Fibroblast of skin of back (primary cell): ENCODE measurements at regions not wholly inside any gene's neighbourhood (a gene's known extent, or its start where the extent isn't known, plus 50 kb on each side); places are given as distances from the start of the nearest gene placed in this dataset.
"Not testable (repeated sequence)": the region's sequence is repeated elsewhere in the genome, so short reads cannot be mapped to it uniquely, and the experiment has no call there.

ENCODE experiments used
- DNase-seq: peaks from one replicate; pipeline ENCODE4 v3.0.0-alpha.2; 2013

DNA sequence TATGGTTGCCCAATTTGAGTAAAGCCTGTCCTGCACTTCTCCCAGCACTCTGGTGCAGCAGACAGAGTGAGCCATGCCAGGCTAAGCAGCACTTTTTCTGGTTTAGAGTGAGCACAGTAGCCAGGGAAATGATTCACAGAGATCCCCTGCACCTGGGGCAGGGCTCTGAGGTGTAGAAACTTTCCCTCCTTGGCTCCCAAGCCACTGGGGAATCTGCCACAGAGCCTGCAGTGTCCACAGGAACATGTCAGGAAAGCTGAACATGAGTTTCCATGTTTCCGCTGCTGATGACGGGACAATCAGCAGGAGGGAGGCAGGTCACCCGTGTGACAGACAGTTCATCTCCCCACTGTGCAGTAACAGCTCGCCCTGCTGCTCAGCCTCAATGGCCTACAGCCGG, 429.9 kb upstream of the B3GAT1 start:
- DNase-seq, result no peak

DNA sequence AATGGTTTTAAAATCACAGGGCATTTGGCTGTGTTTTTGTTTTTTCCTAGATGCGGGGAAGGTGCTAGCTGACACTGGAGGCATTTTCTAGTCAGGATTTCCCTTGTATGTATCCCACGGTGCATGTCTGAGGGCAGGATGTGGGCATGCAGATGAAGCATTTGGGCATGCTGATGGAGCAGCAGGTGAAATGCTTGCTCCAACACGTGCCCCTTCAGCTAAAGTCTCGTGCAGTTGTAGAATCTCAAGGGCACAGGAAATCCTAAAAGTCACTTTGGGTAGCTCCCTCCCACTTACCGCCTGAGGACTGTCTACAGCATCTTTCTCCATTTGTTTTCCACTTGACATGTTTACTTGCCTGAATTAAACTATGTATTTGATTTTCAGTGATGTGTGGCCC, 429.4 kb upstream of the B3GAT1 start:
- no peak for DNase-seq

DNA sequence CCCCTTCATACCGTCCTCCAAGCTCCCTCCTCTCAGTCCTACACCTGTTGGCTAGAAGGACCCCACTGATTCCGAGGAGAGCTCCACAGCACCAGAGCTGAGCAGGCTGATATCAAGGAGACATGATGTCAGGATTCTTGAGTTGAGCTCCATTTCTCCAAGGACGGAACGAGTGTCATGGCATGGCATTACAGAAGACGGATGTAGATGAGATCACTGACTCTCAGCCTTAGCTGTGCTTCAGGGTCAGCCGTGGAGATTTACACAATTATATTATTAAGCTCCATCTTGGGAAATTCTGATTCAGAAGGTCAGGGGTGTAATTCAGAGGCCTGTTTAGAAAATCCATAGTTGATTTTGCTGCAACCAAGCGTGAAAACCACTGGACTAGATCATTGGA, 428.9 kb upstream of the B3GAT1 start:
- no peak for DNase-seq

DNA sequence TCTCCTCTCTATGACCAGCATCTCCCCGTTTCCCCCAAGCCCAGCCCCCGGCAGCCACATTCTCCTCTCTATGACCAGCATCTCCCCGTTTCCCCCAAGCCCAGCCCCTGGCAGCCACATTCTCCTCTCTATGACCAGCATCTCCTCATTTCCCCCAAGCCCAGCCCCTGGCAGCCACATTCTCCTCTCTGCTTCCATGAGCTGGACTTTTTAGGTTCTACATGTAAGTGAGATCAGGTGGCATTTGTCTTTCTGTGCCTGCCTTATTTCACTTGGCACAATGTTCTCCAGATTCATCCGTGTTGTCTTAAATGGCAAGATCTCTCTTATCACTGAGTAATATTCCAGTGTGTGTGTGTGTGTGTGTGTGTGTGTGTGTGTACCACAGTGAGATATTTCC, 428.1 kb upstream of the B3GAT1 start:
- not testable (repeated sequence) for DNase-seq

DNA sequence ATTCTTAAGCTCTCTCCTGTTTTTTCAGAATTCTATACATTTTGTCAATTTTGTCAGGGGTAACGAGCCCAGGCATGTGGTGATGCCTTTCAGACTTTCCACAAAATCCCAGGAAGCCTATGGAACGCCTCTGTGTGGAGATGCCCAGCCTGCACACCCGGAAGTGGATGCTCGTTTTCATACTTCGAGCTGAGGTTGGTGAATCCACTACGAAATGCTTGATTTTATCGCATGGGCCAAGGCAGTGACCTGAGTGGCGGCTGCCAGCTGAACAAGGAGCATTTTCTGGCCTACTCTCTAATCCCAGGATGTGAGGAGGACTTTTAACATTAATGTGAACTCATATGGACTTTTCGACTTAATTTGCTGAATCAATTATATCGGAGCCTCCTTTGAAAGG, 426.7 kb upstream of the B3GAT1 start:
- DNase-seq, result no peak

DNA sequence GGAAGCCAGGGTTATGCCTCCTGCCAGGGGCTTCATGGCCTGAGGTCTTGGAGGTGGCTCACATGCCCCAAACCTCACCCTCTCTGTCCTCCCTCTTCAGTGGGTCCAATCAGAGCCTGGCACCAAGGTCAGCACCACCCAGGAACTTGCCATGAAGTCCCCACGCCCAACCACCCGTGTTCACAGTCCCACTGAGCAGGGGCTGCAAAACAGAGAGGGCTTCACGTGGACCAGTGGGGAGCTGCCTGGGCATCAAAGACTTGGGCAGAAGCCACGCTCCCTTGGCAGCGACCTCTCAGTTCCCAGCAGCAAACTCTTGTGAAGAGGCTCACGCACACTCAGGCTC, 425.8 kb upstream of the B3GAT1 start:
- DNase-seq, result no peak

DNA sequence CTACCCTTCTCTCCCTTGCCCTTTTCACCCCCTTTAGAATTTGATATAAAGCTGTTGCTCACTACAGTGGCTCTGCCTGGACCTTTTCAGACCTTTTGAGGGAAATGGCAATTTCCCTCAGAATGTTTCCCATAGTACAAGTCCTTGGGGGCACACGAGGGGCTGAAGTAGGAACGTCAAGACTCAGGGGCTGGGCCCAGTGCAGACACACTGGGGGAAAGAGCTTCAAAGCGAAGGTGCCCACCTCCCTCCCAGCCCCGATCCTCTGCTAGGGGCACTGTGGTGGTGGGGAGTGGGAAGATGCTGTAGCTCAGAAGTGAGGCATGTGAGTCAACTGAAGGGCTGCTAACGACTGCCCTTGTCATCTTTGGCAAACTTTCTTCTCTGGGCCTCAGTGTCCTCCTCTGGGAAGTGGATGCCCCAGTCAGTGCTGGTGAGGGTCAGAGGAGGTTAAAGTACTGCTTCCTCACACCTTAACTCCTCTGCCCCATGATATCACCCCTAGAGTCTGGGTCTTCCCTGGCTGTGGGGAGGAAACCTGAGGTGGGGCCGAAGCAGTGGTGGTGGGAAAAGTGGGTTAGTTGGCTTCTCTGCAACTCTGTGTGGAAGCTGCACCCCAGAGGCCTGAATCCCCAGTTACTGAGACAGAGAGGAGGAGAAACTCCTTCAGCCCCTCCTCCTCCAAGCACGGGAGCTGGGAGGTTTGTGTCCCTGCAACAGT, 425.3 kb upstream of the B3GAT1 start:
- DNase-seq, result no peak

DNA sequence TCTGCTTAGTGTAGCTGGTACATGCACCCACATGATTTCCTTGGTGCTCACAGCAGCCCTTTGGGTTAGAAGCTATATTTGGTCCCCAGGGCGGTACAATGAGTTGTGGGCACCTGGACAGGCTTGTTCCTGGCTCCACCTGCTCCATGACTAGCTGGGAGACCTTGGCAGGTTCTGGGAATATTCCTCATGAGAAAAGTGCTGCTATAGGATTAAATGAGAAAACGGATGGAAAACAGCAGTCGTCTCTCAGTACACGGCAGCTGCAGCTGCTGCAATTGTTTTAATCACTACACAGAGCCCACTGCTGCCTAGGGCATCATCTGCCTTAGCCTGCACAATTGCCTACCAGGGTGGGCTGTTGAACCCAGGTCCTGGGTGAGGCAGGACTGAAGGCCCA, 424.5 kb upstream of the B3GAT1 start:
- no peak for DNase-seq

DNA sequence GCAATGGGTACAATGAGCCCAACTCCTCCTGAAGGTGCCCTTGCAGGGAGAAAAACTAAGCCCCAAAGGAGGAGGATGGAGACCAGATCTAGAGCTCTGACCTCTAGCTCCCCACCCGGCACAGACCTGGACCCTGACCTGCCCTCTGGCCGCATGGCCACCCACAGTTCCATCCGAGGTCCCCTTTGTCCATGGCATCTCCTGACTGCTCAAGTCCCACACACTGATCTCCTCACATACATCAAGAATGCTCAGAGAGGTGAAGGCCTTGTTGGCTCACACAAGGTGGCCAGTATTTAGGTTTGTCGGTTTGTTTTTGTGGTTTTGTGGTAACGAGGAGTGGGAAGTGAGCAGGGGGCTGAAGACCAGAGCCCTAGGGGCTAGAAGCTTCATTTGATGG, 423.5 kb upstream of the B3GAT1 start:
- DNase-seq, result no peak

DNA sequence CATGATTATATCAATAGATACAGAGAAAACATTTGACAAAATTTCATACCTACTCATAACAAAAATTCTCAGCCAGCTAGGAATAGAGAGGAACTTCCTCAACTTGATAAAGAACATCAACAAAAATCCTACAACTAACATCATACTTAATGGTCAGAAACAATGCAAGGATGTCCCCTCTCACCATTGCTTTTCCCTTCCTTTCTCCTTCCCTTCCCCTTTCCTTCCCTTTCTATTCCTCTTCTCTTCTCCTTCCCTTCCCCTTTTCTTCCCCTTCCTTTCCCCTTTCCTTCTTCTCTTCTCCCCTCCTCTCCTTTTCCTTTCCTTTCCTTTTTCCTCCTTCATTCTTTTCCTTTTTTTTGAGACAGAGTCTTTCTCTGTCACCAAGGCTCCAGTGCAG, 418.3 kb upstream of the B3GAT1 start:
- no peak for DNase-seq

DNA sequence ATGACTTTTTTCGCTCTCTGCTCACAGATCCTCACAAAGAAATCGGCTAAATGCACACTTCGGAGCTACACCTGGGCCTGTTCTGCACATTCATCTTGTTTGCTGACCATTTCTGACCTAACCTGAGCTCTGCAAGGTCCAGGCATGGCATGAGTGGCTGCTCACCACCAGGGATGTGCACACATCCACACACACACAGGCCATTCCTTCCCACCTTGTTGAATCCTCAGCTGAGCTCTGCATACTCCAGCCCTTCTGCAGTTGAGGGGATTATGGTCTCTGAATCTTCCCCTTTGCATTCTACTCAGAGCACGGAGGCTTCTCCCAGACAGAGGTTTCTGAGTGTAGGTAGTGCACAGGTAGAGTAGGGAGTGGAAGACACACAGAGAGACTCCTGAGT, 411.9 kb upstream of the B3GAT1 start:
- DNase-seq, result no peak

DNA sequence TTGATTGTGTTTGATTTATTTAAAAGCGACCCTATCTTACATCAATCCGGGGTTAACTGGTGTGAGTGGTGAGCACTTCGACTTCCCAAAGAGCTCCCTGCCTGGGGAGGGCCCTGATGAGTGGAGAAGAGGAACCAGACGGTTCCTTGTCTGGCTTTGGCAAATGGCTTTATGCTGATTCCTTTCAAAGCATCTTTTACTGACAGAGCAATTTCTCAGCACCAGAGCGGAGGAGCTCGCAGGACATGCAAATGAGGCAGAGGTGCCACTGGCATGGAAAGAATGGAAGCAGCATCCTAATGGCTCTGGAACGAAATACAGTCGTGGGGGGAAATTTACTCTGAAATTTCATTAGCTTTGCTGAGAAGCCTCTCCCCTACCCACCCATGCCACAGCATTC, 410.9 kb upstream of the B3GAT1 start:
- no peak for DNase-seq

DNA sequence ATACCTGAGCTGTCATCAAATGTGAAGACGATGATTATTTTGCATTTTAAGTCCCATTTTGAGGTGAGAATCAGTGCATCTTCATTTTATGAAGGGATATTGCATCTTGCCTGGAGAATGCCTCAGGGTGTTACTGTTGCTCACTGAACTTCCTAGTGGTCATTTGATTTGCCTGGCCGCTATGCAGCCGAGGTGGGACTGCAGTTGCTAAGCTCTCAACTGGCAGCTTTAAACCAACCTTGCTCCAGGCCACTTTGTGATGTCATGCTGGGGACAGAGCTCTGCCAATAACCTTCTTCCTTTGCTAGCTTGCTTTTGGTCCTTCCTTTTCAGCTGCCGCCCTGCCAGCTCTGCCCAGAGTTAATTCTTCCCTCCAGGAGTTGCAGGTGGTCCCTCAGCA, 409.4 kb upstream of the B3GAT1 start:
- DNase-seq, result no peak

DNA sequence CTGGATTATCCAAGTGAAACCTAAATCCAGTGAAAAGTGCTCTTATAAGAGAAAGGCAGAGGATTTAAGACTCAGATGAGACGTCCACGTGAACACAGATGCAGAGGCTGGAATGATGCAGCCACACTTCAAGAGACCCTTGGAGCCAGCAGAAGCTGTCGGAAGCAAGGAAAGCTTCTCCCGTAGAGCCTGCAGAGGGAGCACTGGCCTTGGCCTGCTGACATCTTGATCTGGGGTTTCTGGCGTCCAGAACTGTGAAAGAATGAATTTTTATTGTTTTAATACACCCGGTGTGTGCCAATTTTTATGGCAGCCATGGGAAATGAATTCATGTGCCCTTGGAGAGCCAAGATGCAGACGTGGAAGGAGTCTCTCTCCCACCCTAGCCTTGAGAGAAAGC, 407.0 kb upstream of the B3GAT1 start:
- DNase-seq, result no peak

DNA sequence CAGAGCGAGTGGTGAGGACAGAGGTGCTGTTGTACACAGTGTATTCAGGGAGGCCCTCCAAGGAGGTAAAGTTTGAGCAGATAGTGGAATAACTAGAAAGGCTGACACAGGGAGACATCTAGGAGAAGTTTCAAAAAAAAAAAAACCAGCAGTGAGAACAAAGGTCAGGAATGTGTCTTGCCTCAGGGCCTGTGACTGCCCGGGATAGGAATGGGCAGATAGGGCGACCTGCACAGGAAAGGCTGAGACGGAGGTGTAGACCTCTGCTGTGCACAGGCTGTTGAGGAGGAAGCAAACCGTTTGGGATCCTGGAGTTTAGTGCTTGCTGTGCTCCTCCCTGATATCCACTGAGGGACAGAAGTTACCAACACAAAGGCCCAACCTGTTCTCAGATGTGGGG, 406.5 kb upstream of the B3GAT1 start:
- no peak for DNase-seq

DNA sequence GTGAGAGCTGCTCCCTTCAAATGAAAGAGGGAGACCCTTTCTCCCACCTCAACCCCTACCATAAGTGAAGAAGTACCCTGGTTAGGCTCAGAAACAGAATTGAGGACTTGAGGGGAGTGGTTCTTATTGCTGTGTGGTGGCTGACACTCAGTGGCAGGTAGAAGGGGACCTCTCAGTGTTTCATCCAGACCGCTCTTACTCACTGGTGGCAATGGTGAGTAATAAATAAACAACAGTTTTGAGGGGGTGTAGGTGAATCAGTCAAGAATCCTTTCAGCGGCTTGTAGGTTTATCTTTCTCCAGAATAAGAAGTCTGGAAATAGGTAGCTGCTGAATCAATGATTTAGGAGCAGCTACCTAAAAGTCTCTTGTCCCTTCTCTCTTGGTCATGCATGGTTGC, 403.4 kb upstream of the B3GAT1 start:
- no peak for DNase-seq

DNA sequence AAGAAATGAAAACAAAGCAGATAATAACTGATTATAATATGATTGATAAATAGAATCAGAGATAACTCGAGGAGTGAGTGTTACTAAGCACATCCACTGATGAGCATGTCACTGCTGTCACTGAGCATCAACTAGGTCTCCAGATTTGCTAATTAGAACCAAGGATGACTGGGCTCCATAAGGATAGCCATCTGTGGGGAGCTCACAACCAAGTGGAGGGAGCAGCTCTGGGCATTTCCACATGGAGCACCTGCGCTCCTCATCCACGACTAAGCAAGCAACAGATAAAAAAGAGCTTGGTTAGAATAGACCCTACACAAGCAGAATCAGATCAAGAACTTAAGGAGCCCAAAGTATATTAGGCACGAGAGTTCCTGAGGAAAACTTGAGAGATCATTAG, 396.0 kb upstream of the B3GAT1 start:
- no peak for DNase-seq

DNA sequence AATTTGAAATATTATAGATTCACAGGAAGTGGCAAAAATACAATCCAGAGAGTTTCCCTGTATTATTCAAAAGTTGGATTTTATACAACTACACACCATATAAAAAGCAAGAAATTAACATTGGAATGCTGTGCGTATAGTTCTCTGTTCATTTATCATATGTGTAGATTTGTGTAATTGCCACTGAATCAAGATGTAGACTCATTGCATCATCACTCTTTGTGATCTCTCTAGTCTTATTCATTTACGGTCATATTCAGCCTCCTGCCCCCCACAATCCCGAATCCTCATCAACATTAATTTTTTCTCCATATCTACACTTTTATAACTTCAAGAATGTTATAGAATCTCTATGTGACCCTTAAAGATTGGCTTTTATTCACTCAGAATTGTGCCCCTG, 390.6 kb upstream of the B3GAT1 start:
- DNase-seq, result no peak

DNA sequence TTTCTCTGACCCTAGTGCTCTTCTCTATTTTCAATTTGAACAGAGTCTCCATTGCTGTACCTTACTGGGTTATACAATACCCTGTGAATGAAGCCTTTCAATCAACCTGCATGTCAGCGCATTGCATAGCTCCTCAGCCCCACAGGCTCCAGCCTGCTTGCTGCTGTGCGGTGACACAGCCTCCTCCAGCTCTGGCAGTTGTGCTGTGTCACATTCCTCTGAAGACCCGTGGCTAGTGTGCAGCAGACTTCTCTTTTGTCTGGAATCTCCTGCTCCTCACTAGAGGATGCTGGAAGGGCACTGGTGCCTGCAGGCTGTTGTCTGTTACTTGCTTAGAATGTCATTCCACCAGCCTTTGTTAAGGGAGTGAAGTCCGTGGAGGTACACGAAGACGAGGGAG, 390.1 kb upstream of the B3GAT1 start:
- peak; percentile 40 for DNase-seq

DNA sequence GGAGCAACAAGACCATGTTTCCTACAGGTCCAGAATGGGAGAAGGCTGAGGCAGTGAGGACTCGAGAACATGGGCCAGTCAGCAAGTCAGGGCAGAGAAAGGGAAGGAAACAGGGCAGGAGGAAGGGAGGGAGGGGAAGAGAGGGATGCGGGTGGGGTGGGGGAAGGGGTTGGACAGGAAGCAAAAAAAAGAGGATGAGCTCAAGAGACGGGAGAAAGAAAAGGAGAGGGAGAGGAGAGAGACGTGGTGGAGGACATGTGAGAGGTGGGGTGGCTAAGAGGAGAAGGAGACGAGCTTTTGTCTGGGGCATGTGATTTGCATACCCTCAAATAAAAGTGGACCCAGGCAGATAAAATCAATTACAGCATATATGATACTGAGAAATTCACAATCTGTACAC, 389.5 kb upstream of the B3GAT1 start:
- no peak for DNase-seq

DNA sequence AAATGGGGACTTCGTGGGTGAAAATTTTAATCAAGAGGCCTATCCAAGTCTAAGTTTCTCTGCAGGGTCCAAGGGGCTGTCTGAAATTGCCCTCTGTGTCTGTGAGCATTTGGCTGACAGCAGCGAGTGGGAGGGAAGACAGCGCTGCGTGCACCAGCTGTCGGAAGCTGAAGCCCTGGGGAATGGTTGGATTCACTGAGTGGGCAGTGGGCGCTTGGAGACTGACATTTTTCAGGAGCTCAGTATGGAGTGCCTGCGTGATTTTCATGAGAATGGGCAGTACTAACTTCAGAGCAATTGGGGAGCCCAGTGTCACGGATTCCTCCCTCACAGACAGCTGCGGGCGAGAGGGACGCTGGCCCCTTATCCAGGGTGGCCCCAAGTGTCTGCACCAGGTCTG, 388.8 kb upstream of the B3GAT1 start:
- DNase-seq, result no peak

DNA sequence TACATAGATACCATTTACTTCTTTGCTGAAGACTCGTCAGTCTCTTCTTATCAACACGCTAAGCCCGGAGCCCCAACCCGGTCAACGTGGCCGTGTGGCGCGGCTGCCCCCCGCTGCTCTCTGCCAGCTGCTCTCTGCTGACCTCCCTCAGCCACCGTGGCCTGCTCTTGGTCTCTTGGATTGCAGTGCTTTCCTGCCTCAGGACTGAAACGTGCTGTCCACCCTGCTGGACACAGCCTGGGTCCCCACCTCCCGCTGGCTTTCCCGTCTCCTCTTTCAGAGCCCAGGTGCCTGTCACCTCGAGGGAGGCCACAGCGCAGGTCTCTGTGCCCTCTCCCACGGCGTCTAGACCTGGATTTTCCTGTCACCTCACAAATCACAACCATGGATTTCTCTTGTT, 388.1 kb upstream of the B3GAT1 start:
- DNase-seq, result no peak

DNA sequence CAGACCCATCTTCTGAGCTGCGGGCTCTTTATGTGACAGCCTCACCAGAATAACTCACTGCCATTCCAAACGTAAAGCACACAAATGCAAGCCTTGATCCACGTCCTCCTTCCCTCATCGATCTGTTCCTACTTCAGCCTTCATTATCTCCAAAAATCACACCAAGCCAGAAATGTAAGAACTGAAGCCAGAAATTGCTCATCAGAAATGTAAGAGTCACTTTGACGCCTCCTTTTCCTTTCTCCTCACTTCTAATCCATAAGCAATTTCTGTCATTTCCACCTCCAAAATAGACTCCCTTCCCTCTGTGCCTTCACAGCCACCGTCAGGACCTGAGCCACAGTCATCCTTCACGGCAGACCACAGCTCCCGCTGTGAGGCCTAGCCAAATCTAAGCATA, 387.3 kb upstream of the B3GAT1 start:
- no peak for DNase-seq

DNA sequence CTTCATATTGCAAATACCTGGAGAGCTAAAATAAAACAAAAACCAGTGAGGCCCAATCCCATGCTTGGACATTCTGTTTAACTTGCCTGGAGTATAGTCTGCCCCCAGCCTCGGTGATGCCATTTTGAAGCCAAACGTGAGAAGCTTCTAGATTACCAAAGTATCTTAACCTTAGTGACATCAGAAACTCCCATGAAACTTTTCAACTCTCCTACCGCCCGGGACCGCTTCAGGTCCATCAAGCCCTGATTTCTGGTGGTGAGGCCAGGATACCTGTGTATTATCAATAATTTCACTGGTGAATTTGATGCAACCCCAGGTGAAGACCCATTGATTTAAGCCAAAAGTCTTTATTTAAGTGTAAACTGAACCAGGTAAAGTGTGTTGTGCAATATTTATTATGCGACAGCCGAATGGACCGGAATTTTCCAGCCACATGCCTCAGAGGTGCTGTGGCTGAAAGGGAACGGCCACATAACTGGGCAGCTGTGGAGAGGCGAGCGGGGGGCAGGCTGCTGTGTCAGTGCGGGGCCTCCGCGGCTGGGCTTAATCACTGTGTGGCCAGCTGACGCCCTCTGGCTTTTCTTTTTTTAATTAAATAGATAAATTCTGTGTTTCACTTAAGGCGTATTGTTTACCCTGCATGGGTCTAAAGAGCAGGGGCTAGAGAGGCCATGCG, 385.5 kb upstream of the B3GAT1 start:
- no peak for DNase-seq

DNA sequence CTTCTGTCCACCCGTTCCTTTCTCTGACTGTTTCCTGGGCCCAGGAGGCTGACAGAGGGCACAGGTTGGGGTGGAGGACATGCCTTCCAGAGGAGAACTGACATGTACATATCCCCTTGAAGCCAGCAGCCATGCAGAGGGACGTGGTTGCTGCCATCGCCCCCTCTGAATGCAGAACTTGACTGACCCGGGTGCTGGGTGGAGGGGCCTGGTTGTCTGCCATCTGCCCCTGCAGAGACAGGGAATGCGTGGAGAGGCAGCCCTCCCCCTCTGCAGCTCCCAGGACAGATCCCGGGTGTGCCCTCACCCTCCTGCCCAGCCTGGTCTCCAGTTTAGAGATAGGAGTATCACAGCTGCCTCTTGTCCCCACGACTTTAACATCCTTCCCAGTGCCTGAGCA, 383.0 kb upstream of the B3GAT1 start:
- DNase-seq, result no peak
